ENCODE measurements at regions not wholly inside any gene's neighbourhood (a gene's known extent, or its start where the extent isn't known, plus 50 kb on each side); places are given as distances from the start of the nearest gene placed in this dataset.

- TF ChIP-seq CTCF (IDR thresholded peaks at IDR 0.05) (no peak), POLR2A (IDR thresholded peaks at IDR 0.05) (no peak)
These were observed 299.6 kb downstream of the PAX3 start for GRCh38 chr2:221999166-221999565.
